CD4-positive, alpha-beta memory T cell (primary cell): ENCODE measurements at regions not wholly inside any gene's neighbourhood (a gene's known extent, or its start where the extent isn't known, plus 50 kb on each side); places are given as distances from the start of the nearest gene placed in this dataset.

Source experiments
- CTCF ChIA-PET: fragments of 350-600 bp; sonication (Branson Sonifier 250); formaldehyde crosslinking; loops from one replicate; lab custom pipeline; 2021; ENCODE audit warnings: inconsistent platforms; ENCODE audit not compliant: partially characterized antibody; lab: Charles Lee
- POLR2A ChIA-PET: fragments of 350-600 bp; sonication (Branson Sonifier 250); formaldehyde crosslinking; loops from one replicate; lab custom pipeline; 2021; ENCODE audit not compliant: partially characterized antibody; lab: Charles Lee
- DNase-seq, 5 donors: peaks; one replicate each; pipeline versions ENCODE4 v3.0.0 to v3.0.0-alpha.2; 2020 to 2022; ENCODE audit warnings: mixed read lengths in 1 of 5
- H3K27ac ChIP-seq: one replicate; pipeline ENCODE4 v1.7.0; 2013; ENCODE audit warnings: low read depth, low read length
- H3K27me3 ChIP-seq: 2 replicates; pipeline ENCODE4 v1.7.0; 2013; ENCODE audit warnings: mild to moderate bottlenecking, low read length, moderate library complexity; ENCODE audit not compliant: insufficient read depth
- H3K36me3 ChIP-seq: 2 replicates; pipeline ENCODE4 v1.7.0; 2013; ENCODE audit warnings: mild to moderate bottlenecking, low read length, moderate library complexity; ENCODE audit not compliant: insufficient read depth
- H3K4me1 ChIP-seq: 2 replicates; pipeline ENCODE4 v1.7.0; 2013; ENCODE audit warnings: mild to moderate bottlenecking, low read length, moderate library complexity; ENCODE audit not compliant: insufficient read depth
- H3K4me3 ChIP-seq, 2 donors: one replicate each; pipeline ENCODE4 v1.7.0; 2013; ENCODE audit warnings: low read length in 2 of 2, mild to moderate bottlenecking in 1 of 2
- H3K9me3 ChIP-seq, 2 donors: one replicate each; pipeline ENCODE4 v1.7.0; 2013; ENCODE audit warnings: low read length in 2 of 2, control low read depth in 1 of 2; ENCODE audit not compliant: control insufficient read depth in 1 of 2
- H3K27ac Mint-ChIP-seq, 7 donors: one replicate each; pipeline ENCODE4 v1.8.0; 2020 to 2021; ENCODE audit warnings: mixed read lengths in 7 of 7, mild to moderate bottlenecking in 6 of 7, inconsistent platforms in 3 of 7, moderate library complexity in 3 of 7
- H3K27me3 Mint-ChIP-seq, 2 donors: one replicate each; pipeline ENCODE4 v1.8.0; 2020 to 2021; ENCODE audit warnings: mixed read lengths in 2 of 2
- H3K36me3 Mint-ChIP-seq, 2 donors: one replicate each; pipeline ENCODE4 v1.8.0; 2020 to 2021; ENCODE audit warnings: mixed read lengths in 2 of 2, inconsistent platforms in 1 of 2, mild to moderate bottlenecking in 1 of 2
- H3K4me1 Mint-ChIP-seq, 4 donors: one replicate each; pipeline ENCODE4 v1.8.0; 2020 to 2021; ENCODE audit warnings: mixed read lengths in 4 of 4, mild to moderate bottlenecking in 1 of 4
- H3K4me3 Mint-ChIP-seq, 8 donors: one replicate each; pipeline ENCODE4 v1.8.0; 2020 to 2021; ENCODE audit warnings: mixed read lengths in 8 of 8, mild to moderate bottlenecking in 7 of 8, moderate library complexity in 6 of 8, inconsistent platforms in 3 of 8
- H3K9me3 Mint-ChIP-seq, 8 donors: one replicate each; pipeline ENCODE4 v1.8.0; 2020 to 2021; ENCODE audit warnings: mixed read lengths in 8 of 8, mild to moderate bottlenecking in 5 of 8, inconsistent platforms in 3 of 8, moderate library complexity in 1 of 8
- intact Hi-C: fragments of 100-400 bp; cut with micrococcal nuclease; formaldehyde crosslinking; loops from one replicate; pipeline ENCODE4 v1.15.1; 2023

DNA sequence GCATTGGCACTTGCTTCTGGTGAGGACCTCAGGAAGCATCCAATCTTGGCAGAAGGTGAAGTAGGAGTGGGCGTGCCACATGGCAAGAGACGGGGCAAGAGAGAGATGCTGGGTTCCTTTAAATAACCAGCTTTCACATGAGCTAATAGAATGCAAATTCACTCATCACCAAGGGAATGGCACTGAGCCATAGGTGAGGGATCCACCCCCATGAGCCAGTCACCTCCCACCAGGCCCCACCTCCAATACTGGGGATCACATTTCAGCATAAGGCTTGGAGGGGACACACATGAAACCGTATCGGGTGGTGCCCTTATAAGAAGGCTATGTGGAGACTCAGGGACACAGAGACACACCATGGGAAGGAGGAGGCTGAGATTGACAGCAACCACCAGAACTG lies 140.0 kb upstream of the MSX1 start:
- no peak overlapping the region for H3K4me3 ChIP-seq
- H3K36me3 ChIP-seq: no peaks in the 10 kb centered on the region
- ChIA-PET POLR2A (no interaction called here), CTCF (interaction anchor here (1.5 kb wide), 1 partner anchor 10 kb away, joined by 3 read pairs; no protein-coding TSS in a partner anchor)
- H3K9me3 ChIP-seq: no peaks in the 10 kb centered on the region
- Mint-ChIP-seq H3K4me1 (no peaks in the 10 kb centered on the region), H3K27me3 (no peaks in the 10 kb centered on the region), H3K36me3 (peaks cover 0 to 25% of the 10 kb centered on the region in 2 donors), H3K4me3 (no peak overlapping the region), H3K9me3 (peaks cover 0 to 17% (median 12%) of the 10 kb centered on the region in 8 donors), H3K27ac (no peak overlapping the region)
- H3K4me1 ChIP-seq: no peaks in the 10 kb centered on the region
- DNase-seq: no peak
- H3K27me3 ChIP-seq: no peaks in the 10 kb centered on the region
- H3K27ac ChIP-seq: no peak overlapping the region
- intact Hi-C loops: no loop called here

DNA sequence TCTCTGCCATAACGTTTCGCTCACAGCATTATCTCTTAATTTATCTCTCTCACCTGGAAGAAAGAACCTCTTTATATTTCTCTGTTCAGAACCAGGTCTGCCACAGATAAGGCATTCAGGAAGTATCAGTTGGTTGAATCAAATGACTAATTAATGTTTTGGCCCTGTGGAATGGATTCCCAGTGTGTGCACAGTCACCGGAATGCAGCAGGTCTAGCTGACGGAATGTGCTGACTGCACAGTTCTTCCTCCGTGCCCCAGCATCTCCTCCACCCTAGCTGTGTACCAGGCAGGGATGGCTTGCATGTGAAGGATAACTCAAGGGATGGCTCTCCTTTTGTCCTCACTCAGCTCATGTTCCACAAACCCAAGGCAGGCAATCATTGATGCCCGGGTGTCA lies 141.8 kb upstream of the MSX1 start:
- intact Hi-C loops: no loop called here

GRCh38 chr4:4714331-4714730 lies 145.1 kb upstream of the MSX1 start:
- Histone ChIP-seq H3K27me3 (no peaks in the 10 kb centered on the region), H3K4me3 (no peak overlapping the region), H3K36me3 (no peaks in the 10 kb centered on the region), H3K4me1 (no peaks in the 10 kb centered on the region), H3K27ac (no peak overlapping the region), H3K9me3 (no peaks in the 10 kb centered on the region)
- DNase-seq: no peak
- POLR2A ChIA-PET: no interaction called here
- Mint-ChIP-seq H3K27ac (no peak overlapping the region), H3K36me3 (peaks cover 0 to 8% of the 10 kb centered on the region in 2 donors), H3K4me3 (no peak overlapping the region), H3K4me1 (no peaks in the 10 kb centered on the region), H3K27me3 (no peaks in the 10 kb centered on the region), H3K9me3 (peaks cover 0 to 3% (median under 1%) of the 10 kb centered on the region in 8 donors)
- CTCF ChIA-PET: no interaction called here
- intact Hi-C loops: no loop called here

More for the DNA sequence above, 141.8 kb upstream of the MSX1 start:
- Histone ChIP-seq H3K27ac (no peak overlapping the region), H3K4me3 (no peak overlapping the region), H3K4me1 (no peaks in the 10 kb centered on the region), H3K27me3 (no peaks in the 10 kb centered on the region), H3K9me3 (no peaks in the 10 kb centered on the region), H3K36me3 (no peaks in the 10 kb centered on the region)
- no peaks in the 10 kb centered on the region for H3K4me1 Mint-ChIP-seq
- H3K4me3 Mint-ChIP-seq: no peak overlapping the region
- POLR2A ChIA-PET: no interaction called here
- H3K27ac Mint-ChIP-seq: no peak overlapping the region
- H3K27me3 Mint-ChIP-seq: no peaks in the 10 kb centered on the region
- DNase-seq: no peak
- CTCF ChIA-PET: no interaction called here
- peaks cover 0 to 14% of the 10 kb centered on the region in 2 donors for H3K36me3 Mint-ChIP-seq
- H3K9me3 Mint-ChIP-seq: peaks cover 0 to 8% (median 0%) of the 10 kb centered on the region in 8 donors

DNA sequence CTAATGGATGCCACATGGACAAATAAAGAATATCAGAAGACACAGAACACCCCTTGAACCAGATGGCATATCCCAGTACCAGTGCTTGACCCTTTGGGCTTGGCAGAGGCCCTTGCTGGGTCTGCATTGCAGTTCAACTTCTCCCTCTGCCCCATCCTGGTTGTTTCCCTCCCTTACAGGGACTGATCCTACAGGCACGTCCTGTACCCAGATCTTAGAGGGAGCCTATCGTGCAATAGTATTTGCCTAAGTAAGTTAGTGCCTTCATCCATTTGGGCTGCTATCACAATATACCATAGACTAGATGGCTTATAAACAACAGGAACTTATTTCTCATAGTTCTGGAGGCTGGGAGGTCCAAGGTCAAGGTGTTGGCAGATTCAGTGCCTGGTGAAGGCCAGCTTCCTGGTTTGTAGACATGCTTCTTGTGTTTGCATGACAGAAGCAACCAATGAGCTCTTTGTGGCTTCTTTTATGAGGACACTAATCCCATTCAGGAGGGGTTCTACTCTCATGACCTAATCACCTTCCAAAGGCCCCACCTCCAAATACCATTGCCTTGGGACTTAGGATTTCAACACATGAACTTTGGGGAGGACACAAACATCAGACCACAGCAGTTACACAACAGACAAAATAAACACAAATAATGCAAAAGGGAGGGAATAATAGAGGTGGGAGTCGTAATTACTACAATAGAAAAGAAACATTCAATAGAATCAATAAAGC lies 146.5 kb upstream of the MSX1 start:
- no peaks in the 10 kb centered on the region for H3K9me3 ChIP-seq
- no peak overlapping the region for H3K4me3 Mint-ChIP-seq
- ChIA-PET POLR2A (no interaction called here), CTCF (no interaction called here)
- H3K27ac Mint-ChIP-seq: peak overlapping the region in 1 of 7 donors; percentile 30
- intact Hi-C loops: no loop called here
- no peaks in the 10 kb centered on the region for H3K27me3 ChIP-seq
- no peak for DNase-seq
- H3K36me3 ChIP-seq: no peaks in the 10 kb centered on the region
- peaks cover 0 to 11% of the 10 kb centered on the region in 2 donors for H3K36me3 Mint-ChIP-seq
- no peaks in the 10 kb centered on the region for H3K4me1 Mint-ChIP-seq
- H3K27ac ChIP-seq: no peak overlapping the region
- no peaks in the 10 kb centered on the region for H3K27me3 Mint-ChIP-seq
- H3K4me3 ChIP-seq: no peak overlapping the region
- peaks cover 0 to 14% (median 7%) of the 10 kb centered on the region in 8 donors for H3K9me3 Mint-ChIP-seq
- no peaks in the 10 kb centered on the region for H3K4me1 ChIP-seq

DNA sequence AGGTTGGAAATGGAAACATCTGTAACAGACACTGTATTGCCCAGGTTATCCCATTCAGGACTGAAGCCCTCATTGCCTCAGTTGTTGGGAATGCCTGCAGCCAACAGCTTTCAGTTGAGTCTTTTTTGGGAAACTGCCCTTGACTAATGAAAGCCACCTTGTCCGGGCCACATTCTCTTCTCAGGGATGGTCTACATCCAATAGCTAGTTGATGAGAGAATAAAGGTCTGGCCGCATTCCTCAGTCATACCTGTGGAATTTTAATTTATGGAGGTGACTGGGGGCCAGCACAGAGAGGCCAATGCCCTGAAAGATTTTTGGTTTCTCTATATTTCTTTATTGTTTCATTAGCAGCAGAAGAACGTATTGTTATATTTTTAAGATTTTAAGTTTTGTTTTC lies 147.6 kb upstream of the MSX1 start:
- H3K9me3 ChIP-seq: no peaks in the 10 kb centered on the region
- H3K27ac ChIP-seq: no peak overlapping the region
- Mint-ChIP-seq H3K27ac (no peak overlapping the region), H3K9me3 (peaks cover 0 to 16% (median 9%) of the 10 kb centered on the region in 8 donors), H3K36me3 (peaks cover 0 to 7% of the 10 kb centered on the region in 2 donors), H3K4me1 (no peaks in the 10 kb centered on the region), H3K27me3 (no peaks in the 10 kb centered on the region), H3K4me3 (no peak overlapping the region)
- POLR2A ChIA-PET: no interaction called here
- CTCF ChIA-PET: interaction anchor here (0.7 kb wide), 1 partner anchor 41 kb away, joined by 3 read pairs; no protein-coding TSS in a partner anchor
- no peak for DNase-seq
- no peaks in the 10 kb centered on the region for H3K27me3 ChIP-seq
- intact Hi-C loops: no loop called here
- no peaks in the 10 kb centered on the region for H3K36me3 ChIP-seq
- H3K4me1 ChIP-seq: no peaks in the 10 kb centered on the region
- H3K4me3 ChIP-seq: no peak overlapping the region

GRCh38 chr4:4709736-4710135 lies 149.7 kb upstream of the MSX1 start:
- ChIA-PET CTCF (interaction anchor here (1.6 to 2.0 kb wide), 2 partner anchors 11 kb away, joined by 3 to 4 read pairs; no protein-coding TSS in a partner anchor), POLR2A (no interaction called here)
- Mint-ChIP-seq H3K27me3 (no peaks in the 10 kb centered on the region), H3K4me3 (no peak overlapping the region), H3K9me3 (peaks cover 0 to 16% (median 9%) of the 10 kb centered on the region in 8 donors), H3K36me3 (peaks cover 0 to 27% of the 10 kb centered on the region in 2 donors), H3K27ac (no peak overlapping the region), H3K4me1 (no peaks in the 10 kb centered on the region)
- no peaks in the 10 kb centered on the region for H3K27me3 ChIP-seq
- intact Hi-C loops: no loop called here
- H3K9me3 ChIP-seq: no peaks in the 10 kb centered on the region
- no peaks in the 10 kb centered on the region for H3K4me1 ChIP-seq
- H3K4me3 ChIP-seq: no peak overlapping the region
- no peak overlapping the region for H3K27ac ChIP-seq
- no peak for DNase-seq
- H3K36me3 ChIP-seq: no peaks in the 10 kb centered on the region

GRCh38 chr4:4704267-4704666 lies 155.2 kb upstream of the MSX1 start:
- Mint-ChIP-seq H3K27me3 (no peaks in the 10 kb centered on the region), H3K9me3 (peaks cover 0 to 14% (median 8%) of the 10 kb centered on the region in 8 donors), H3K4me3 (no peak overlapping the region), H3K27ac (no peak overlapping the region), H3K36me3 (peaks cover 2 to 43% of the 10 kb centered on the region in 2 donors), H3K4me1 (no peaks in the 10 kb centered on the region)
- H3K4me1 ChIP-seq: no peaks in the 10 kb centered on the region
- intact Hi-C loops: no loop called here
- ChIA-PET CTCF (no interaction called here), POLR2A (no interaction called here)
- no peak overlapping the region for H3K4me3 ChIP-seq
- DNase-seq: no peak
- H3K27ac ChIP-seq: no peak overlapping the region
- no peaks in the 10 kb centered on the region for H3K36me3 ChIP-seq
- H3K27me3 ChIP-seq: no peaks in the 10 kb centered on the region
- no peaks in the 10 kb centered on the region for H3K9me3 ChIP-seq
